ENCODE measurements at regions not wholly inside any gene's neighbourhood (a gene's known extent, or its start where the extent isn't known, plus 50 kb on each side); places are given as distances from the start of the nearest gene placed in this dataset.

GRCh38 chr1:208791456-208791855, 547.3 kb upstream of the PLXNA2 start:
- H3K36me3 Mint-ChIP-seq, result no peaks in the 10 kb centered on the region
- no peaks in the 10 kb centered on the region for H3K36me3 ChIP-seq (replicated peaks in 1 of 2; ENCODE audit: control insufficient read depth in 1 of 2, insufficient read depth in 2 of 2, low read length in 2 of 2)
- H3K9me3 Mint-ChIP-seq, result peaks cover 0 to 4% (median 0%) of the 10 kb centered on the region in 7 donors
- peaks cover 0 to 3% (median 0%) of the 10 kb centered on the region in 3 donors for H3K27me3 Mint-ChIP-seq (ENCODE audit: low read depth in 3 of 3)
- intact Hi-C loops (cut with micrococcal nuclease), result no loop called here
- no peak overlapping the region for H2AFZ ChIP-seq (ENCODE audit: insufficient read depth, low read depth, low read length, poor library complexity, severe bottlenecking)
- H3K4me1 Mint-ChIP-seq, result no peaks in the 10 kb centered on the region
- no peaks in the 10 kb centered on the region for H3K79me2 ChIP-seq (ENCODE audit: insufficient read depth, low read length)
- no peak overlapping the region for H3K4me3 Mint-ChIP-seq
- H3K4me2 ChIP-seq (replicated peaks; ENCODE audit: extremely low read depth, low read length, poor library complexity, severe bottlenecking), result no peak overlapping the region
- H3K27ac ChIP-seq (ENCODE audit: low read depth in 1 of 2, low read length in 2 of 2), result no peak overlapping the region
- H4K20me1 ChIP-seq (ENCODE audit: insufficient read depth, low read length), result no peaks in the 10 kb centered on the region
- no peak overlapping the region for H3K27ac Mint-ChIP-seq
- no peak for DNase-seq
- no peak overlapping the region for H3K4me3 ChIP-seq (replicated peaks in 1 of 3; ENCODE audit: low read depth in 2 of 3, low read length in 3 of 3)
- H3K9ac ChIP-seq (ENCODE audit: insufficient read depth, low read length, poor library complexity, severe bottlenecking), result no peak overlapping the region
- TF ChIP-seq CTCF (IDR thresholded peaks at IDR 0.05), result no peak
- H3K27me3 ChIP-seq (ENCODE audit: control insufficient read depth in 2 of 2, insufficient read depth in 2 of 2, low read length in 2 of 2), result no peaks in the 10 kb centered on the region
- H3K4me1 ChIP-seq (ENCODE audit: control insufficient read depth in 1 of 2, insufficient read depth in 2 of 2, low read length in 2 of 2), result no peaks in the 10 kb centered on the region
- no peaks in the 10 kb centered on the region for H3K9me3 ChIP-seq (replicated peaks in 1 of 2; ENCODE audit: control insufficient read depth in 1 of 2, insufficient read depth in 1 of 2, low read length in 2 of 2)

GRCh38 chr1:208793861-208794345, 549.7 kb upstream of the PLXNA2 start:
- Mint-ChIP-seq H3K36me3 (no peaks in the 10 kb centered on the region), H3K4me3 (no peak overlapping the region), H3K27ac (no peak overlapping the region), H3K4me1 (no peaks in the 10 kb centered on the region), H3K27me3 (ENCODE audit: low read depth in 3 of 3) (peaks cover 0 to 3% (median 0%) of the 10 kb centered on the region in 3 donors), H3K9me3 (peaks cover 0 to 4% (median 0%) of the 10 kb centered on the region in 7 donors)
- Histone ChIP-seq H3K4me3 (replicated peaks in 1 of 3; ENCODE audit: low read depth in 2 of 3, low read length in 3 of 3) (no peak overlapping the region), H3K4me1 (ENCODE audit: control insufficient read depth in 1 of 2, insufficient read depth in 2 of 2, low read length in 2 of 2) (no peaks in the 10 kb centered on the region), H3K79me2 (ENCODE audit: insufficient read depth, low read length) (no peaks in the 10 kb centered on the region), H3K9me3 (replicated peaks in 1 of 2; ENCODE audit: control insufficient read depth in 1 of 2, insufficient read depth in 1 of 2, low read length in 2 of 2) (no peaks in the 10 kb centered on the region), H4K20me1 (ENCODE audit: insufficient read depth, low read length) (no peaks in the 10 kb centered on the region), H3K36me3 (replicated peaks in 1 of 2; ENCODE audit: control insufficient read depth in 1 of 2, insufficient read depth in 2 of 2, low read length in 2 of 2) (no peaks in the 10 kb centered on the region), H3K27ac (ENCODE audit: low read depth in 1 of 2, low read length in 2 of 2) (no peak overlapping the region), H2AFZ (ENCODE audit: insufficient read depth, low read depth, low read length, poor library complexity, severe bottlenecking) (no peak overlapping the region), H3K27me3 (ENCODE audit: control insufficient read depth in 2 of 2, insufficient read depth in 2 of 2, low read length in 2 of 2) (no peaks in the 10 kb centered on the region), H3K9ac (ENCODE audit: insufficient read depth, low read length, poor library complexity, severe bottlenecking) (no peak overlapping the region), H3K4me2 (replicated peaks; ENCODE audit: extremely low read depth, low read length, poor library complexity, severe bottlenecking) (no peak overlapping the region)
- intact Hi-C loops (cut with micrococcal nuclease), result no loop called here
- TF ChIP-seq CTCF (IDR thresholded peaks at IDR 0.05), result no peak
- no peak for DNase-seq
- WGBS (ENCODE audit: insufficient coverage), result 100% methylated on average over 1 of the region's 2 CpGs
